ENCODE measurements at regions not wholly inside any gene's neighbourhood (a gene's known extent, or its start where the extent isn't known, plus 50 kb on each side); places are given as distances from the start of the nearest gene placed in this dataset.

DNA sequence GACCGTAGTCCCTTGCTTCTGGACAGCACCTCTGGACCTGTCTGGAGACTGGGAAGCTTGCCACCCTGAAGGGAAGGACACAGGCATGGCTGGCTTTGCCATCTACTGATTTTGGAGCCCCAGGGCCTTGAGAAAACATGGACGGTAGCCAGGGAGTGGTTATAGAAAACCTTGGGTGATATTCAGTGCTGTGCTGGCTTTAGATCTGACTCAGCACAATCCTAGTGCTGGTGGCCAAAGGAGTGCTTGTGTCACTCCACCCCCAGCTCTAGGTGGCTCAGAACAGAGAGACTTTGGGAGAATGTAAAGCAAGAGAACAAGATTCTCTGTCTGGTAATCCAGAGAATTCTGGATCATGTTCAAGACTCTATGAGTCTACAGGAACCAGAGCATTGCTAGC is 214.5 kb upstream of the IGF1 start:
- H3K4me3 ChIP-seq (ENCODE audit: low read depth, low read length) = no peak overlapping the region
- TF ChIP-seq, protein P1, sequence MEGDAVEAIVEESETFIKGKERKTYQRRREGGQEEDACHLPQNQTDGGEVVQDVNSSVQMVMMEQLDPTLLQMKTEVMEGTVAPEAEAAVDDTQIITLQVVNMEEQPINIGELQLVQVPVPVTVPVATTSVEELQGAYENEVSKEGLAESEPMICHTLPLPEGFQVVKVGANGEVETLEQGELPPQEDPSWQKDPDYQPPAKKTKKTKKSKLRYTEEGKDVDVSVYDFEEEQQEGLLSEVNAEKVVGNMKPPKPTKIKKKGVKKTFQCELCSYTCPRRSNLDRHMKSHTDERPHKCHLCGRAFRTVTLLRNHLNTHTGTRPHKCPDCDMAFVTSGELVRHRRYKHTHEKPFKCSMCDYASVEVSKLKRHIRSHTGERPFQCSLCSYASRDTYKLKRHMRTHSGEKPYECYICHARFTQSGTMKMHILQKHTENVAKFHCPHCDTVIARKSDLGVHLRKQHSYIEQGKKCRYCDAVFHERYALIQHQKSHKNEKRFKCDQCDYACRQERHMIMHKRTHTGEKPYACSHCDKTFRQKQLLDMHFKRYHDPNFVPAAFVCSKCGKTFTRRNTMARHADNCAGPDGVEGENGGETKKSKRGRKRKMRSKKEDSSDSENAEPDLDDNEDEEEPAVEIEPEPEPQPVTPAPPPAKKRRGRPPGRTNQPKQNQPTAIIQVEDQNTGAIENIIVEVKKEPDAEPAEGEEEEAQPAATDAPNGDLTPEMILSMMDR (IDR thresholded peaks at IDR 0.05; ENCODE audit: low read depth, low read length) = no peak

DNA sequence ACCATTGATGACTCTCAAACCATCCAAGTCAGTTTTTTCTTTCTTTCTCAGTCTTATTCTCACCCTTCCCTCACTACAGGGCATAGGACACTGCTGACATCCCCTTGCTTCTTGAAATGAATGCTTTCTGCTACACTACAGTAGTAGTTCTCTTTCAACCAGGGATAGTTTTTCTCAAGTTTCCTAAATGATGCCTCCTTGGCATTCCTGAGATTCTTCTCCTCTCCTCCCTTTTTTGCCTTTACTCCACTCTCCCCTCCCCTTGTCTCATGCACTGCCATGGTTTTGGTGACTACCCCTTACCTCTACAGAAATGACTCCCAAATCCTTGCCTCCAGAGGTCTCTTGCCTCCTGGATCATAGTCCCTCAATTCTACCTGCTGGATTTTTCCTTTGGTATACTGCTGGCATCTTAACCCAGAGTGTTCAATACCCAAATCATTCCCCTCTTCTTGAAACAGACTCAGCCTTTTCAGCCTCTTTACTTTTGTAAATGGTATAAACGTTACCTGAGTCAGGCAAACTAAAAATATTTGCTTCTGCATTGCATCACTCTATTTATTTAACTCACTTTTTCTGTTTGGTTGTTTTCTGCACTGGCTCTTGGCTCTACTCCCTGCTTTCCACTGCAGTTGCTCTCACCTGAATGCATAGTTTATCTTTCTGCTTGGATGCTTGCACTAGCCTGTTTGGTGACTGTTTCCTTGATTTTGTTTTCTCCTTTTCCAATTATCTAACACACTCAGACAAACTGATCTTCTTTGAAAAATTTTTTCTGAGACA is 211.6 kb upstream of the IGF1 start:
- TF ChIP-seq, protein P1 (IDR thresholded peaks at IDR 0.05; ENCODE audit: low read depth, low read length) = no peak
- H3K4me3 ChIP-seq (ENCODE audit: low read depth, low read length) = no peak overlapping the region

DNA sequence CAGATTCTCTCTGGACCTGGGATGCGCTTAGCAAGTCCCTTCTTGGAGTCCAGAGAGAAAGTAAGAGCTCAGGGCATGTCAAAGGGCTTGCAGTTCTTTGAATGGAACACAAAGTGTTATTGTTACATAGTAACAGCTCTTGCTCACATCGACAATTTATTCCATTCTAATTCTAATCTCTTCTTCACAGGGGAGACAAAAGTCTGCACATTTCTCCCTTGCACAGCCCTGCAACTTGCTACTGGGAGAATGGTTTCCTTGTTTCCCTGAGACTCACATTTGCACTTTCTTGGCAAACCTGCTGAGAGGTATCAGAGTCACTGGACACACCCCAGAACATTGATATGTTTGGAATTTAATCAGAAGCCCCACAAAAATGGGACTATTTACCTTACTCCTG is 209.9 kb upstream of the IGF1 start:
- TF ChIP-seq, protein P1 (IDR thresholded peaks at IDR 0.05; ENCODE audit: low read depth, low read length) = no peak
- no peak overlapping the region for H3K4me3 ChIP-seq (ENCODE audit: low read depth, low read length)

DNA sequence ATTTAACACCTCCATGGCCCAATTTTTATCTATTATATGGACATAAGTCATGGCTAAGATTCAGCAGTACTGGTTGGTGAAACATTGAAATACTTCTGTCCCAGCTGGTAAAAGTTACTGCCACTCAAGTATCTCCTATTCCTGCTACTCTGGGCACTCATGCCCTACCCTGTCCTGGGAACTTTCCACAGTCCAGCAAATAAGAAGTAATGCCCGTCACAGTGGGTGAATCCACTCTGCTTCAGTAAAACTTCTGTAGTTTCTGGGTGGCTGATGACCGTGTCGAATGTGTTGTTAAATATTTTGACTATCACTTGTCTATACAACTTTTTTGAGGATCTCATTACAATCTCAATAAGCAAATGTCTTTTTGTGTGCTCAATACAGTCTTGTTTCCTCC is 209.3 kb upstream of the IGF1 start:
- TF ChIP-seq, protein P1 (IDR thresholded peaks at IDR 0.05; ENCODE audit: low read depth, low read length) = no peak
- no peak overlapping the region for H3K4me3 ChIP-seq (ENCODE audit: low read depth, low read length)

DNA sequence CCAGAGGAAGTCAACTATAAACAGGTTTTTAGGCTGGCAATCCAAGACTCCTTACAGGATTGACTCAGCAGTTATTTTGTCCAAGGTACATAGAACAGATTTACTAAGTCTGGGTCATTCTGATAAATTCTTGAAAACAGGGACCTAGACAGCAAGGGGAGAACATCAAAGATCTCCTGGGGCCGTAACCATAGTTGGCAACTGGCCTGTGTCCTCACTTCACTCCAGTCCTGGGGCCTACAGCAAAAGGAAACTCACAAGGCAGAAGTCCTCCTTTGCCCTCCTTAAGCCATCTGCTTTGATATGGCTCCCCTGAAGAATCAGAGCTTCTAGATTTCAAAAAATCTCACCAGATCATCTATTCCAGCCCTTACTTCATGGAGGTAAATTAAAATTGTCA is 207.2 kb upstream of the IGF1 start:
- H3K4me3 ChIP-seq (ENCODE audit: low read depth, low read length) = no peak overlapping the region
- TF ChIP-seq, protein P1 (IDR thresholded peaks at IDR 0.05; ENCODE audit: low read depth, low read length) = no peak

DNA sequence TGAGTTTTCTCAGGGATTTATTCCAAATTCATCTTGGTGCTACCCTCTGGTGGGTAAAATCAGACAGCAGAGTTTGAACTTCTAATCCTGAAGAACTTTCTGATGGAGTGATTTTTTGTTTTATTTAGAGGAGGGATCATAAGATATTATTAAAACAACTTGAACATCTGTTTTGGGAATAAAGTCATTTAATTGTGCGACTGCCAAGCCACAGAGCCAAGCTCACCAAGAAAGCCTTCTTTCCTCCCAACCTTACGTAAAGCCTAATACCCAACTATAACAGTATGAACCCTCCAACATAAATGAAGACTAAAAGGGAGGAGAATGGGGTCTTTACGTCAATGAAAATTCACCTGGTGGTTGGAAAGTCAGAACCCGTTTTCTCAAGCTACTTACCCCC is 205.5 kb upstream of the IGF1 start:
- TF ChIP-seq, protein P1 (IDR thresholded peaks at IDR 0.05; ENCODE audit: low read depth, low read length) = no peak
- H3K4me3 ChIP-seq (ENCODE audit: low read depth, low read length) = no peak overlapping the region

DNA sequence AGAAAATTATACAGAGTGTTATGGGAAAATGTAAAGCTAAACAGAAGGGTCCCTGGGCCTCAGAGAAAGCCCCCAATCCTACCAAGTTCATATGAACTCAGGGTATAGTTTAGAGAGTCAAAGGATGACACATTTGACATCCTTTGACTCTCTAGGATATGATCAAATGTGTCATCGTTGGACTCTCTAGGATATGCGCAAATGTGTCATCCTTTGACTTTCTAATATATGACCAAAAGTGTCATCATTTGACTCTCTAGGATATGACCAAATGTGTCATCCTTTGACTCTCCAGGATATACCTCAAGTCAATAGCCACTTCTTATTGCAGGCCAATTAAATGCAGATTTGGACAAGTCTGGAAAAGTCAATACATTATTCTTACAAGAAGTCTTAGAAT is 204.8 kb upstream of the IGF1 start:
- H3K4me3 ChIP-seq (ENCODE audit: low read depth, low read length) = no peak overlapping the region
- TF ChIP-seq, protein P1 (IDR thresholded peaks at IDR 0.05; ENCODE audit: low read depth, low read length) = no peak
